ENCODE measurements at regions not wholly inside any gene's neighbourhood (a gene's known extent, or its start where the extent isn't known, plus 50 kb on each side); places are given as distances from the start of the nearest gene placed in this dataset.

DNA sequence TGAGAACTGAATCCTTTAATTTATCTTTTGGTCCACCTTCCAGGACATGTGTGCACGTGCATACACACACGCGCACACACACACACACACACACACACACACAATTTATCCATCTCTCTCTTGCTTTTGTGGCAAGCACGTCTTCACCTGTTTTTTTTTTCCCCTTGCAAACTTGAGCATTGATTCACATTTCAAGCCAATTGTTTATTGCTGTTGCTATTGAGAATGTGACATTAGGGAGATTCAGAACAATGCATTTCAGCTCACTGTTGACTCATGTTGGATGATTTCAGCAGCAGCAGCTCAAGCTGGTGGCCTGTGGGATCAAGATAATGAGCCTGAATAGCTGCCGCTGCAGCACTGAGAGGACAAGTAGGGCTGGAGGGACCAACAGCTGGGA is 128.9 kb downstream of the SNAPC1 start:
- intact Hi-C loops (cut with DNase I), result loop anchor here (5.0 kb wide), 1 partner anchor 231 kb away; no protein-coding TSS in a partner anchor
- H3K27me3 ChIP-seq (replicated peaks; ENCODE audit: insufficient read depth), result no peaks in the 10 kb centered on the region
- H3K9me3 ChIP-seq, result no peaks in the 10 kb centered on the region

DNA sequence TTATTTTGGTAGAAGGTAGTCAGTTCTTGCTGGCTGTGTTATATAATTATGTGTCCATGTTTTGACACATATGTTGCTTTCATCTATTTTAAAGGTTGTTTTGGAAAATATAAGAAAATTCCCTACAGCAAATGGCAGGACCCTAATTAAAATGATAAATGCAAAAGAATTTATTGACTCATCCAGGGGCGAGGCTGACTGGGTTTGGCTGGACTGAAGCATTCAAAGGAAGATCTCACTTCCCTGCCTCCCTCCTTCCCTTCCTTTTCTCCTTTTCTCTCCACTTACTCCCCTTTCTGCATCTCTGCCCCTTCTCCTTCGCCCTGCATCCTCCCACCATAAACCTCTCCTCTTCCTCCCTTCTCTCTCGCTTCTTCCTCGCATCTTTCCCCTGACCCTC is 129.6 kb downstream of the SNAPC1 start:
- WGBS, result 91% methylated on average over 4 of the region's 4 CpGs
- TF ChIP-seq POLR2A (IDR thresholded peaks at IDR 0.05) (no peak), POLR2AphosphoS5 (IDR thresholded peaks at IDR 0.05) (no peak)
- Histone ChIP-seq H3K4me1 (replicated peaks) (no peaks in the 10 kb centered on the region), H3K36me3 (no peaks in the 10 kb centered on the region), H3K4me3 (no peak overlapping the region), H3K9me3 (no peaks in the 10 kb centered on the region), H3K27ac (no peak overlapping the region), H3K27me3 (replicated peaks; ENCODE audit: insufficient read depth) (no peaks in the 10 kb centered on the region)
- intact Hi-C loops (cut with DNase I), result loop anchor here (5.0 kb wide), 1 partner anchor 230 kb away; no protein-coding TSS in a partner anchor
- no peak for DNase-seq (ENCODE audit: low spot score)

More for the DNA sequence above, 128.9 kb downstream of the SNAPC1 start:
- WGBS, result 49% methylated on average over 5 of the region's 5 CpGs
- no peaks in the 10 kb centered on the region for H3K36me3 ChIP-seq
- TF ChIP-seq, protein P1, sequence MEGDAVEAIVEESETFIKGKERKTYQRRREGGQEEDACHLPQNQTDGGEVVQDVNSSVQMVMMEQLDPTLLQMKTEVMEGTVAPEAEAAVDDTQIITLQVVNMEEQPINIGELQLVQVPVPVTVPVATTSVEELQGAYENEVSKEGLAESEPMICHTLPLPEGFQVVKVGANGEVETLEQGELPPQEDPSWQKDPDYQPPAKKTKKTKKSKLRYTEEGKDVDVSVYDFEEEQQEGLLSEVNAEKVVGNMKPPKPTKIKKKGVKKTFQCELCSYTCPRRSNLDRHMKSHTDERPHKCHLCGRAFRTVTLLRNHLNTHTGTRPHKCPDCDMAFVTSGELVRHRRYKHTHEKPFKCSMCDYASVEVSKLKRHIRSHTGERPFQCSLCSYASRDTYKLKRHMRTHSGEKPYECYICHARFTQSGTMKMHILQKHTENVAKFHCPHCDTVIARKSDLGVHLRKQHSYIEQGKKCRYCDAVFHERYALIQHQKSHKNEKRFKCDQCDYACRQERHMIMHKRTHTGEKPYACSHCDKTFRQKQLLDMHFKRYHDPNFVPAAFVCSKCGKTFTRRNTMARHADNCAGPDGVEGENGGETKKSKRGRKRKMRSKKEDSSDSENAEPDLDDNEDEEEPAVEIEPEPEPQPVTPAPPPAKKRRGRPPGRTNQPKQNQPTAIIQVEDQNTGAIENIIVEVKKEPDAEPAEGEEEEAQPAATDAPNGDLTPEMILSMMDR (IDR thresholded peaks at IDR 0.05), result no peak
- no peak for TF ChIP-seq POLR2AphosphoS5 (IDR thresholded peaks at IDR 0.05)
- TF ChIP-seq POLR2A (IDR thresholded peaks at IDR 0.05), result no peak
- no peak overlapping the region for H3K4me3 ChIP-seq
- H3K4me1 ChIP-seq (replicated peaks), result no peaks in the 10 kb centered on the region
- H3K27ac ChIP-seq, result no peak overlapping the region
- DNase-seq (ENCODE audit: low spot score), result no peak

DNA sequence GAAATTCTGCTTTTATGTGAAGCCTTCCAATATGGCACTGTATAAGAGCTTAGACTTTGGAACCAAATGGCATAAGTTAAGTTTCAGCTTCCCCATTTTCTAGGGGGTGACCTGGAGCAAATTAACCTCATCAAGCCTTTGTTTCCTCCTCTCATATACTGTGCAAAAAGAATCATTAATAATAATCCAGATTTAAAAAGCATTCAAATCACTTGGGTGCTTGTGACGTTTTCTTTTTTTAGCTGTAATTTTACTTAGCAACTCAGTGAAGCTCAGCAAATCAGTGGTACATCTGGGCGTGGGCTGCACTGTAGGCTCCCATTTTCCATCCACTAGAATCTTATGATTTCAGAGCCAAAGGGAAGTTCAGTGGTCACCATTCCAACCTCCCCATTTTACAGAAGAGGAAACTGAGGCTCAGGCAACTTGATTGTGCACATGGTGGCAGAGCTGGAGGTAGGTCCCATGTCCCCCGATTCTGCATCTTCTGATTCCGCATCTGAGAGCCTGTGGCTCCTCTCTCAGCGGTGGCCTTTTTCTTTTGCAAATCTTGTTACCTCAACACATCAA is 131.2 kb downstream of the SNAPC1 start:
- Histone ChIP-seq H3K36me3 (no peaks in the 10 kb centered on the region), H3K27ac (no peak overlapping the region), H3K27me3 (replicated peaks; ENCODE audit: insufficient read depth) (no peaks in the 10 kb centered on the region), H3K4me1 (replicated peaks) (no peaks in the 10 kb centered on the region), H3K9me3 (no peaks in the 10 kb centered on the region), H3K4me3 (no peak overlapping the region)
- intact Hi-C loops (cut with DNase I), result loop anchor here (5.0 kb wide), 1 partner anchor 229 kb away; no protein-coding TSS in a partner anchor
- DNase-seq (ENCODE audit: low spot score), result no peak
- TF ChIP-seq POLR2A (IDR thresholded peaks at IDR 0.05) (no peak), POLR2AphosphoS5 (IDR thresholded peaks at IDR 0.05) (no peak)
- TF ChIP-seq, protein P1 (IDR thresholded peaks at IDR 0.05), result no peak
- 90% methylated on average over 5 of the region's 5 CpGs for WGBS

DNA sequence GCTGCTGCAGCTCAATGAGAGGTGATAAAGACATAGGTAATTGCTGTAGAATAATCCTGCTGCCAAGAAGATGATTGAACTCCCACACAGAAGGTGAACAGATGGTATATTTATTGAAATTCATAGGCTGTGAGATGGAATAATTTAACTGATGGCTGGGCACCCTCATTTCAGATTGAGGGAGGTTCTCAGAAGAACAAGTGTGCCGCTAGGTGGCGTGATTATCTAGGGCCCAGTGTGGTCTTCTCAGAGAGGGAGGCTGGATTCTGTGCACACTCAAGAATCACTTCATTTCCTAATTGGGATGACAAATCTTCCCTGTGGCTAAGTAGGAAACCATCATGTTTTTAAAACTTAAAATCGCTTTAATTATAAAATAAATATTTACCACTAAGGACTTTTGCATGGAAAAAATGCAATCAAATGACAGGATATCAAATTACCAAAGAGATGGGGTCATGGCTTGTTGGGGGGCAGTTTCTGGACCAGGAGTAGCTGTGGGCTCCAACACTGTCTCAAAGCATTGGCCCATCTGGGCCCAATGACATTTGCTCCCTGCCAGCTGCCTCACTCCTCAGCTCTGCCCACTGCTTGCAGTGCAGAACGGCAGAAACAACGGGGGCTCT is 132.3 kb downstream of the SNAPC1 start:
- 52% methylated on average over 5 of the region's 5 CpGs for WGBS
- Histone ChIP-seq H3K4me1 (replicated peaks) (no peaks in the 10 kb centered on the region), H3K27ac (no peak overlapping the region), H3K27me3 (replicated peaks; ENCODE audit: insufficient read depth) (no peaks in the 10 kb centered on the region), H3K4me3 (no peak overlapping the region), H3K9me3 (no peaks in the 10 kb centered on the region), H3K36me3 (no peaks in the 10 kb centered on the region)
- intact Hi-C loops (cut with DNase I), result loop anchor here (5.0 kb wide), 1 partner anchor 228 kb away; no protein-coding TSS in a partner anchor
- DNase-seq (ENCODE audit: low spot score), result peak; percentile 35
- TF ChIP-seq, protein P1 (IDR thresholded peaks at IDR 0.05), result peak in 3 of 4 experiments; percentile 34 to 42 (median 39)
- TF ChIP-seq POLR2AphosphoS5 (IDR thresholded peaks at IDR 0.05), result no peak

DNA sequence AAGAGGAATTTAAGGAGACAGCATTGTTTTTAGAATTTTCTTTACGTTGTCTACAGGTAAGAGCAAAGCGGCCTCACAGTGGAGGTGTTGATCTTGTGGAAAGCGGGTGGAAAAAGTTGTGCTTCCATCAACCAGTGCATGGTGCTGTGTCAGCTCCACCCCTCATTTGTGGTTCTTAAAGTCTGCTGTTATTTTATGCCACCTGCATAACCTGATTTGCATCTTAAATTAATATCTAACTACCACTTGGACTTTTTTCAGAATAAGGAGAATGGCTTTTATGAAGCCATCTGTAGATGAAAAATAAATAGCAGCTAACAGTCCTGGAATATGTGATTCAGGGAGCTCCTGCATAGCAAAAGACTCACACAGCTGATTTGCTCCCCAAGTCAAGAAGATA is 135.1 kb downstream of the SNAPC1 start:
- 96% methylated on average over 3 of the region's 3 CpGs for WGBS
- Histone ChIP-seq H3K36me3 (no peaks in the 10 kb centered on the region), H3K27ac (no peak overlapping the region), H3K9me3 (no peaks in the 10 kb centered on the region), H3K27me3 (replicated peaks; ENCODE audit: insufficient read depth) (no peaks in the 10 kb centered on the region), H3K4me1 (replicated peaks) (no peaks in the 10 kb centered on the region), H3K4me3 (no peak overlapping the region)
- DNase-seq (ENCODE audit: low spot score), result no peak
- intact Hi-C loops (cut with DNase I), result no loop called here
- TF ChIP-seq POLR2AphosphoS5 (IDR thresholded peaks at IDR 0.05) (no peak), POLR2A (IDR thresholded peaks at IDR 0.05) (no peak)
- TF ChIP-seq, protein P1 (IDR thresholded peaks at IDR 0.05), result no peak
